Activated CD8-positive, alpha-beta memory T cell treated with anti-CD3 and anti-CD28 coated beads for 1 hour (primary cell): ENCODE measurements at regions not wholly inside any gene's neighbourhood (a gene's known extent, or its start where the extent isn't known, plus 50 kb on each side); places are given as distances from the start of the nearest gene placed in this dataset.

ENCODE experiments used
- DNase-seq, 2 donors: peaks; one replicate each; pipeline ENCODE4 v3.0.0-alpha.2; 2020; ENCODE audit warnings: low read depth in 1 of 2; ENCODE audit errors: extremely low read depth in 1 of 2

- no peak for DNase-seq
Observed at GRCh38 chr15:88321271-88321670, 64.7 kb upstream of the NTRK3 start.

- no peak for DNase-seq
Observed at GRCh38 chr15:88316586-88316985, 60.0 kb upstream of the NTRK3 start.

- no peak for DNase-seq
Observed at GRCh38 chr15:88315221-88315878, 58.8 kb upstream of the NTRK3 start.

- DNase-seq, result no peak
Observed at GRCh38 chr15:88312941-88313579, 56.5 kb upstream of the NTRK3 start.

GRCh38 chr15:88309363-88309762 is 52.8 kb upstream of the NTRK3 start:
- DNase-seq, result no peak

GRCh38 chr15:88307344-88307743 is 50.8 kb upstream of the NTRK3 start:
- DNase-seq, result no peak
